ENCODE measurements at regions not wholly inside any gene's neighbourhood (a gene's known extent, or its start where the extent isn't known, plus 50 kb on each side); places are given as distances from the start of the nearest gene placed in this dataset.

GRCh38 chrX:14411326-14411725, 118.0 kb upstream of the GLRA2 start:
- dilution Hi-C loops (cut with MboI; ENCODE audit: extremely low pct_ligation_motif_present, low sequenced_read_pairs), result no loop called here
- CTCF ChIA-PET, result no interaction called here

More at GRCh38 chrX:14411326-14411725, 118.0 kb upstream of the GLRA2 start:
- Histone ChIP-seq H3K4me2 (ENCODE audit: insufficient read depth, low read length) (no peak overlapping the region), H3K9ac (replicated peaks; ENCODE audit: extremely low read depth, insufficient read depth, low read length) (no peak overlapping the region), H3K27me3 (ENCODE audit: control insufficient read depth in 2 of 2, insufficient read depth in 2 of 2, low read length in 2 of 2) (no peaks in the 10 kb centered on the region), H4K20me1 (replicated peaks; ENCODE audit: control insufficient read depth, extremely low read depth, insufficient read depth, low read length) (no peaks in the 10 kb centered on the region), H3K79me2 (ENCODE audit: control insufficient read depth, insufficient read depth, low read length) (no peaks in the 10 kb centered on the region), H2AFZ (ENCODE audit: low read depth, low read length) (no peak overlapping the region), H3K36me3 (ENCODE audit: control insufficient read depth in 2 of 2, extremely low read depth in 1 of 2, insufficient read depth in 2 of 2, low read length in 2 of 2) (no peaks in the 10 kb centered on the region), H3K9me1 (replicated peaks; ENCODE audit: control insufficient read depth, extremely low read depth, insufficient read depth, low read length) (no peaks in the 10 kb centered on the region), H3K4me3 (replicated peaks in 1 of 3; ENCODE audit: insufficient read depth in 1 of 3, low read depth in 1 of 3, low read length in 3 of 3) (no peak overlapping the region), H3K27ac (ENCODE audit: insufficient read depth, low read depth, low read length) (no peak overlapping the region), H3K4me1 (ENCODE audit: control insufficient read depth, extremely low read depth, insufficient read depth, low read length) (no peaks in the 10 kb centered on the region), H3K9me3 (replicated peaks; ENCODE audit: control insufficient read depth, insufficient read depth, low read length) (no peaks in the 10 kb centered on the region)
- FAIRE-seq, result no peak
- TF ChIP-seq EZH2 (IDR thresholded peaks at IDR 0.05; ENCODE audit: borderline replicate concordance, low read depth, low read length, severe bottlenecking) (no peak), POLR2AphosphoS5 (IDR thresholded peaks at IDR 0.05; ENCODE audit: insufficient read depth, low read depth, low read length) (no peak), MAX (IDR thresholded peaks at IDR 0.05; ENCODE audit: insufficient read depth, insufficient read length) (no peak), JUN (IDR thresholded peaks at IDR 0.05; ENCODE audit: borderline replicate concordance, insufficient read depth, insufficient read length, low read depth) (no peak), FOS (IDR thresholded peaks at IDR 0.05; ENCODE audit: borderline replicate concordance, insufficient read depth, low read length) (no peak), POLR2A (IDR thresholded peaks at IDR 0.05; ENCODE audit: low read depth, low read length) (no peak), CTCF (IDR thresholded peaks at IDR 0.05; ENCODE audit: extremely low read depth in 1 of 2, insufficient read depth in 1 of 2, low read depth in 1 of 2, low read length in 2 of 2) (no peak), GATA2 (IDR thresholded peaks at IDR 0.05; ENCODE audit: insufficient read depth, insufficient read length, low read depth, low read length) (no peak), MYC (IDR thresholded peaks at IDR 0.05; ENCODE audit: low read depth, low read length) (no peak)
- POLR2A ChIA-PET, result no interaction called here
- DNase-seq (ENCODE audit: low read depth, low spot score), result no peak
- intact Hi-C loops (cut with micrococcal nuclease), result no loop called here
- BruUV-seq (replicated peaks), result no TSS peak

Measured in endothelial cell of umbilical vein (primary cell).